A549 (cell line): ENCODE measurements at regions not wholly inside any gene's neighbourhood (a gene's known extent, or its start where the extent isn't known, plus 50 kb on each side); places are given as distances from the start of the nearest gene placed in this dataset.

ENCODE experiments used
- BHLHE40 ChIP-seq: IDR thresholded peaks from 2 replicates; pipeline ENCODE4 v1.6.1; 2012; ENCODE audit warnings: low read depth, low read length, inconsistent platforms
- FOSL2 ChIP-seq, 2 experiments: fragments of 450-650 bp in 1 of 2; fragments of >200 bp in 1 of 2; sonication (Bioruptor Twin) in 1 of 2; formaldehyde crosslinking; IDR thresholded peaks; 2 replicates each; pipeline versions ENCODE4 v1.5.0 to v1.6.1; 2016 to 2020; ENCODE audit warnings: mild to moderate bottlenecking in 1 of 2, moderate library complexity in 1 of 2
- POLR2A ChIP-seq: IDR thresholded peaks from 2 replicates; pipeline ENCODE4 v1.6.1; 2012; ENCODE audit warnings: mild to moderate bottlenecking, low read length
- RAD21 ChIP-seq, 2 experiments: fragments of >200 bp in 1 of 2; sonication (Bioruptor Twin) in 1 of 2; formaldehyde crosslinking in 1 of 2; IDR thresholded peaks in 1 of 2; conservative IDR thresholded peaks in 1 of 2; 2 replicates in 1 of 2; 3 replicates in 1 of 2; pipeline ENCODE4 v1.6.1; 2012 to 2018; ENCODE audit warnings: inconsistent platforms in 1 of 2
- TF ChIP-seq, protein P1 (sequence below): fragments of >200 bp; sonication (Bioruptor Twin); formaldehyde crosslinking; IDR thresholded peaks from 3 replicates; pipeline ENCODE4 v1.5.1; 2016

DNA sequence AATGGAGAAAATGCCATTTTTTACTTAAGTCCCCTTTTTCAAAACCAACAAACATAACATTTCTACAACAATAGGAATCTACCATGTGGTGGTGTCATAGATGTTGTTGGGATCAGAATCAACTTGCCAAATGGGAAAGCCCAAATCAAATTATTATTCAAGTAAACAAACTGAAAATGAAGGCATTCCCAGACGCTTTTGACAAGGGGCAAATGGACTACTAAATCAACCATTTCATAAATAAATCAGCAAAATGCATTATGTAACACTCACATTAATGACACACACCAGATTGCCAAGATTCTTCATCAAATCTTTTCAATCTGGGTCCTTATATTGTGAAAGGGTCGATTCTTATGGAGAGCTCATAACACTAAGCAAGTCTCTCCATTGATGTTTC is 375.6 kb downstream of the KIF16B start:
- no peak for TF ChIP-seq FOSL2 (IDR thresholded peaks at IDR 0.05)
- TF ChIP-seq FOSL2 (CRISPR knock-in tag; IDR thresholded peaks at IDR 0.05) = no peak
- no peak for TF ChIP-seq POLR2A
- TF ChIP-seq RAD21 (conservative IDR thresholded peaks at IDR 0.05 in 1 of 2, IDR thresholded peaks at IDR 0.05 in 1 of 2) = no peak
- no peak for TF ChIP-seq BHLHE40
- TF ChIP-seq, protein P1, sequence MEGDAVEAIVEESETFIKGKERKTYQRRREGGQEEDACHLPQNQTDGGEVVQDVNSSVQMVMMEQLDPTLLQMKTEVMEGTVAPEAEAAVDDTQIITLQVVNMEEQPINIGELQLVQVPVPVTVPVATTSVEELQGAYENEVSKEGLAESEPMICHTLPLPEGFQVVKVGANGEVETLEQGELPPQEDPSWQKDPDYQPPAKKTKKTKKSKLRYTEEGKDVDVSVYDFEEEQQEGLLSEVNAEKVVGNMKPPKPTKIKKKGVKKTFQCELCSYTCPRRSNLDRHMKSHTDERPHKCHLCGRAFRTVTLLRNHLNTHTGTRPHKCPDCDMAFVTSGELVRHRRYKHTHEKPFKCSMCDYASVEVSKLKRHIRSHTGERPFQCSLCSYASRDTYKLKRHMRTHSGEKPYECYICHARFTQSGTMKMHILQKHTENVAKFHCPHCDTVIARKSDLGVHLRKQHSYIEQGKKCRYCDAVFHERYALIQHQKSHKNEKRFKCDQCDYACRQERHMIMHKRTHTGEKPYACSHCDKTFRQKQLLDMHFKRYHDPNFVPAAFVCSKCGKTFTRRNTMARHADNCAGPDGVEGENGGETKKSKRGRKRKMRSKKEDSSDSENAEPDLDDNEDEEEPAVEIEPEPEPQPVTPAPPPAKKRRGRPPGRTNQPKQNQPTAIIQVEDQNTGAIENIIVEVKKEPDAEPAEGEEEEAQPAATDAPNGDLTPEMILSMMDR = no peak
